Panc1 (cell line): ENCODE measurements at regions not wholly inside any gene's neighbourhood (a gene's known extent, or its start where the extent isn't known, plus 50 kb on each side); places are given as distances from the start of the nearest gene placed in this dataset.

Experiments used
- ATAC-seq: fragments of 200-7000 bp; cut with Tn5 transposase; 2 replicates; pipeline ENCODE4 v1.9.1; 2020; ENCODE audit warnings: mild to moderate bottlenecking, moderate library complexity
- BruUV-seq: library from RNA; stranded (reverse); fragments of 400-500 nt; replicated peaks from 2 replicates; lab custom pipeline; 2021; lab: Mats Ljungman, UMichigan
- CTCF ChIA-PET: fragments of 300-600 bp; sonication (Branson Sonifier 250); formaldehyde crosslinking; loops from one replicate; lab custom pipeline; 2022; ENCODE audit warnings: antibody characterized with exemption; lab: Charles Lee
- POLR2A ChIA-PET: fragments of 300-600 bp; sonication (Branson Sonifier 250); formaldehyde crosslinking; loops from one replicate; lab custom pipeline; 2022; ENCODE audit warnings: antibody characterized with exemption; lab: Charles Lee
- DNase-seq: peaks from one replicate; pipeline ENCODE4 v3.0.0-alpha.2; 2010; ENCODE audit warnings: low read depth, low spot score
- H3K27ac ChIP-seq: 2 replicates; pipeline ENCODE4 v1.5.1; 2011; ENCODE audit warnings: mild to moderate bottlenecking, low read length, inconsistent platforms
- H3K27me3 ChIP-seq: fragments of 200-500 bp; sonication (Bioruptor generic); 2 replicates; pipeline ENCODE4 v1.6.0; 2014; ENCODE audit warnings: low read length, inconsistent platforms; ENCODE audit not compliant: control insufficient read depth, insufficient read depth
- H3K36me3 ChIP-seq: fragments of 200-500 bp; sonication (Bioruptor generic); 2 replicates; pipeline ENCODE4 v1.5.1; 2014; ENCODE audit warnings: inconsistent platforms, mild to moderate bottlenecking, low read length, moderate library complexity; ENCODE audit not compliant: control insufficient read depth, insufficient read depth
- H3K4me1 ChIP-seq: 2 replicates; pipeline ENCODE4 v1.5.1; 2011; ENCODE audit warnings: inconsistent platforms, mild to moderate bottlenecking, low read length, moderate library complexity; ENCODE audit not compliant: control insufficient read depth, insufficient read depth
- H3K4me3 ChIP-seq, 2 experiments: 2 replicates each; pipeline ENCODE4 v1.5.1; 2011 to 2012; ENCODE audit warnings: low read depth in 2 of 2, low read length in 2 of 2, mild to moderate bottlenecking in 2 of 2, inconsistent platforms in 1 of 2, moderate library complexity in 1 of 2
- H3K9me3 ChIP-seq: fragments of 200-500 bp; sonication (Bioruptor generic); 2 replicates; pipeline ENCODE4 v1.5.1; 2014; ENCODE audit warnings: low read depth, mild to moderate bottlenecking, inconsistent platforms, low read length, moderate library complexity; ENCODE audit not compliant: control insufficient read depth, insufficient read depth
- CTCF ChIP-seq: fragments of 450-650 bp; IDR thresholded peaks from 2 replicates; pipeline ENCODE4 v1.5.1; 2017; ENCODE audit warnings: mild to moderate bottlenecking
- POLR2AphosphoS5 ChIP-seq: IDR thresholded peaks from 2 replicates; pipeline ENCODE4 v1.6.1; 2012; ENCODE audit warnings: mild to moderate bottlenecking, low read depth, low read length, moderate library complexity
- REST ChIP-seq, 2 experiments: IDR thresholded peaks; 2 replicates each; pipeline ENCODE4 v1.6.1; 2011 to 2012; ENCODE audit warnings: low read depth in 2 of 2, control low read depth in 1 of 2, low read length in 1 of 2, mild to moderate bottlenecking in 1 of 2, moderate library complexity in 1 of 2; ENCODE audit not compliant: insufficient read depth in 1 of 2
- SIN3A ChIP-seq: IDR thresholded peaks from 2 replicates; pipeline ENCODE4 v1.6.1; 2012; ENCODE audit warnings: low read depth, mild to moderate bottlenecking, low read length, moderate library complexity, borderline replicate concordance; ENCODE audit not compliant: insufficient read depth
- TCF7L2 ChIP-seq: IDR thresholded peaks from 2 replicates; pipeline ENCODE4 v1.6.1; 2011; ENCODE audit warnings: mild to moderate bottlenecking, low read depth, low read length, inconsistent platforms
- in situ Hi-C: cut with HindIII; loops from 2 replicates; pipeline ENCODE4 v1.10.0; 2016; ENCODE audit warnings: low sequenced_read_pairs, low pct_unique_long_range_greater_than_20kb
- intact Hi-C: fragments of 100-400 bp; cut with micrococcal nuclease; formaldehyde crosslinking; loops from one replicate; pipeline ENCODE4 v1.10.0; 2022; ENCODE audit not compliant: unreplicated experiment

GRCh38 chr4:187827631-187828030, 167.9 kb upstream of the ZFP42 start:
- ChIA-PET POLR2A (no interaction called here), CTCF (no interaction called here)
- ATAC-seq = no peak
- no peaks in the 10 kb centered on the region for H3K36me3 ChIP-seq
- in situ Hi-C loops = no loop called here
- no peak for DNase-seq
- no peak overlapping the region for H3K27ac ChIP-seq
- intact Hi-C loops = no loop called here
- no peaks in the 10 kb centered on the region for H3K27me3 ChIP-seq
- TF ChIP-seq REST (IDR thresholded peaks at IDR 0.05; ENCODE audit: insufficient read depth in 1 of 2, low read depth in 2 of 2, low read length in 1 of 2) (no peak), POLR2AphosphoS5 (no peak), SIN3A (no peak), TCF7L2 (no peak), CTCF (no peak)
- no peaks in the 10 kb centered on the region for H3K4me1 ChIP-seq
- H3K4me3 ChIP-seq = no peak overlapping the region
- no peaks in the 10 kb centered on the region for H3K9me3 ChIP-seq
- no TSS peak for BruUV-seq

GRCh38 chr4:187839765-187840164, 155.8 kb upstream of the ZFP42 start:
- POLR2A ChIA-PET = no interaction called here

More at GRCh38 chr4:187839765-187840164, 155.8 kb upstream of the ZFP42 start:
- intact Hi-C loops (no loop called here), in situ Hi-C loops (no loop called here)
- H3K4me1 ChIP-seq = no peaks in the 10 kb centered on the region
- BruUV-seq = no TSS peak
- TF ChIP-seq REST (IDR thresholded peaks at IDR 0.05; ENCODE audit: insufficient read depth in 1 of 2, low read depth in 2 of 2, low read length in 1 of 2) = no peak
- no peak for TF ChIP-seq POLR2AphosphoS5
- no peak for TF ChIP-seq CTCF
- TF ChIP-seq SIN3A = no peak
- no peak for TF ChIP-seq TCF7L2
- no peaks in the 10 kb centered on the region for H3K9me3 ChIP-seq
- H3K27ac ChIP-seq = no peak overlapping the region
- no peaks in the 10 kb centered on the region for H3K36me3 ChIP-seq
- no peak overlapping the region for H3K4me3 ChIP-seq
- ATAC-seq = no peak
- no peak for DNase-seq
- H3K27me3 ChIP-seq = no peaks in the 10 kb centered on the region
- CTCF ChIA-PET = no interaction called here
